NCI-H460 (cell line): ENCODE measurements at regions not wholly inside any gene's neighbourhood (a gene's known extent, or its start where the extent isn't known, plus 50 kb on each side); places are given as distances from the start of the nearest gene placed in this dataset.
"Not testable (repeated sequence)": the region's sequence is repeated elsewhere in the genome, so short reads cannot be mapped to it uniquely, and the experiment has no call there.

Experiments used
- DNase-seq: peaks from one replicate; pipeline ENCODE4 v3.0.0-alpha.2; 2016; ENCODE audit warnings: low read depth; ENCODE audit errors: extremely low read depth

DNA sequence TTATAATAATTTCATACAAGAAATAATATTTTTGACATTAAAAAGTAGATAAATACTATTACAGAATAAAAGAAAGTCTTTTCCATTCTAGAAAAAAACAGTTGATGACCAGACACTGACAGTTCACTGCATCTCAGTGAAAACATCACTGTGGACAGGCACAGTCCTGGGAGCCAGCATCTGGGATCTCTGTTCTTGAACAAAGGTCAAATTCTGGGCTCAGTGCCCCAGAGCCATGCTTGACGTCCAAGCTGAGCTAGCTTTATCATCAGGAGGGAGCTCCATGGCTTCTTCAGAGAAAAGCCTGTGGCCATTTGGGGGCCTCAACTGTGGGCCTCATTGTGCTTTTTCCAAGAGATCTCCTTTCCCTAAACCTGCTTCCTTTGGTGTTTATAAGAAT, 86.1 kb upstream of the SRD5A2 start:
- DNase-seq, result no peak

DNA sequence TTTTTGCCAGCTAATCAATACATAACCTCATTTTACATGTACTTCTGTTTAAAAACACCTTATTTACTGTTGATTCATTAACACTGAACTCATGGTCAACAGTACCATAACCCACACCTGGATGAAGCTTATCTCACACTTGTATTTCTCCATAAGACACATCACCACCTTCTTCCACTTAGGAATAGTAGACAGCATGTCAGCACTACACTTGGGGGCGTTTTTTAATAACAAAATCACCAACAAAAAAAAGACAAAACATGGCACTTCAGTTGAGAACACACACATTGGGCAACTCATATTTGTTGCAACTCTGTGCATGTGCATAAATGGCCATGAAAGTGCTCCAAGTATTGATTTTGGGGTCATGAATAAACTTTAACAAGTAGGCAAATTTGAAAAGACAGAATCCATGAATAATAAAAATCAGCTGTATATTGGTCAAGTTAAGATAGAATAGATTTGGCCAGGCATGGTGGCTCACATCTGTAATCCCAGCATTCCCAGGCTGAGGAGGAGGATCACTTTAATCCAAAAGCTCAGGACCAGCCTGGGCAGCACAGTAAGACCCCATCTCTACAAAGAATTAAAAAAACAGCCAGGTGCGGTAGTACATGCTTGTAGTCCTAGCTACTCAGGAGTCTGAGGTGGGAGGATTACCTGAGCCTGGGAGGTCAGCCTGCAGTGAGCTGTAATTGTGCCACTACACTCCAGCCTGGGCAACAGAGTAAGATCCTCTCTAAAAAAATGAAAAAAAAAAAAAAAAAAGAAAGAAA, 84.4 kb upstream of the SRD5A2 start:
- DNase-seq, result no peak

DNA sequence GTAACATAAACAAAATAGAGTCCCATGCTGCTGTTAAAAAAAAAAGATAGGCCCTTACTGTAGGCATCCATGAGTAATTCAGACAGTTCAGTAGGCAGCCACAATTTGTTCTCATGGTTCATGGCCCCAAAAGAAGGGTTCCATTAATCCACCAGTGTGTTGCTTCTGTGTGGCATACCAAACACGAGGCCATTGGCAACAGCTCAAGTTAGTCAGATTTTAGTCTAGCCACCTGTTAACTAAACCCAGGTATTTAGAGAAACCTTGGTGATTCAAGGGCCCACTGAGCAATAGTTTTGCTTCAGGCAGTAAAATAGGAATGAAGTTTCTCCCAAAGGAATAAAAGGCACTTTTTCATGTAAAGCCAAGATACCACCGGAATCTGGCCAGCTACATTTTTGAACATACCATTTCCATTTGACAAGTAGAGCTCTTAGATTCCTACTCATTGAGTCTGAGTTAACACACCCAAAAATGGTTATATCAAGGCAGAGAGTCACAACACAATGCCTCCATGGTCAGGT, 80.1 kb upstream of the SRD5A2 start:
- no peak for DNase-seq

DNA sequence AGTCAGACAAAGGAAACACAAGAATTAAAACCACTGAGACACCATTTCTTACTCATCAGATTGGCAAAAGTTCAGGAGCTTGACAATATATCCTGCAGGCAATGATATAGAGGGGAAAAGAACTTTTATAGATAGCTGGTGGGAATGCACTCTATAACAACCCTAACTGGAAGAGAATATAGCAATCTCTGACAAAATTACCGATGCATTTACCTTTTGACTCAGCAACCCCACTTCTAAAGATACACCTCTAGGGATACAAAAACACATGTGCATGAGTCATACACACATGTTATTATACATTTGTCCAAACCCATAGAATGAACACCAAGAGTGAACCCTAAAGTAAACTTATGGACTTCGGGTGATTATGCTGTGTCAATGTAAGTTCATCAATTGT, 79.4 kb upstream of the SRD5A2 start:
- no peak for DNase-seq

DNA sequence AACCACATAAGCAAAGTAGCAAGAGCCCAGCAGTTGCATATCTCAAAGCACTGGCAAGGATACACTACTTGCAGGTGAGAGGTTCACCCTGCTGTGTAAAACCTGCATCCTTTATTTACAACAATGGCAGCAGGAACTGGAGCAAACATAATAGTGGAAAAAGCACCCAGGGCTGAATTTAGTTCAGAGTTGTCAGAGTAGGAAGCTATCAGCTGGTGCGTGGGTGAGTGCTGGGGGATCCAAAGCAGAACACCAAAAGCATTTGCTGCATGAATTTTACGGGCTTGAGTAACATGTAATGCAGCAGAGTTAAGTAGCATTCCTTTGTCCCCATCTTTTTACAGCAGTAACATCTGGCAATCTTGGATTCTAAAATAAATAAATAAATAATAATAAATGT, 73.5 kb upstream of the SRD5A2 start:
- no peak for DNase-seq

DNA sequence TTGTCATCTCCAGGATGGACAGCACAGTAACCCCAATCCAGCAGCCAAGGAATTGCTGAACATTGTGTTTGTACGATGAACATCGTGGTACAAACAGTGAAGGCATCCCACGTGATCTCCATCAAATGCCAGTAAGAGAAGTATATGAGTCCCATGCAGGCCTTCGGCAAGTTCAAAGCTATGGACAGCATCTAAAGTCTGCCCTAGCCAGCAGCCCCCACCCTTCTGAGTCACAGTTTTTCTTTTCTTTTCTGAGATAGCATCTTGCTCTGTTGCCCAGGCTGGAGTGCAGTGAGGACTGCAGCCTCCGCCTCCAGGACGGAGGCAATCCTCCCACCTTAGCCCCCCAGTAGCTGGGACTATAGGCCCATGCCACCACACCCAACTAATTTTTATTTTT, 71.0 kb upstream of the SRD5A2 start:
- no peak for DNase-seq

DNA sequence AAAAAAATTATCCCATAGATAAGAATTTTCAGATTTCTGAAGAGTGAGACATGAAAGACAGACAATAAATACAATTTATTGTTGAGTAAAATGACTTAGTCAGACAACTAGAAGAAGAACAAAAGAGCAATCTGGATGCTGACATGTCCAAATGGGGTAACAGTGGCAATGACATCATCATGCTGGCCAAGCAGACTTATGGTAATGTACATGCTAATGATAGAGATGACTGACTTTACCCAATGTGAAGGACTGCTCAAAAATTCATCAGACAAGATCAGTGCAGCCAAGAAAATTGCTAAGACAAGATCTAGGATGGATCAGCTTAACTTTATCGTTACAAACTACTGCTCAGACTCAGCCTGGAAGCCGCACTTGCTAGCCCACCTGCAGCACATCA, 70.5 kb upstream of the SRD5A2 start:
- DNase-seq, result no peak

DNA sequence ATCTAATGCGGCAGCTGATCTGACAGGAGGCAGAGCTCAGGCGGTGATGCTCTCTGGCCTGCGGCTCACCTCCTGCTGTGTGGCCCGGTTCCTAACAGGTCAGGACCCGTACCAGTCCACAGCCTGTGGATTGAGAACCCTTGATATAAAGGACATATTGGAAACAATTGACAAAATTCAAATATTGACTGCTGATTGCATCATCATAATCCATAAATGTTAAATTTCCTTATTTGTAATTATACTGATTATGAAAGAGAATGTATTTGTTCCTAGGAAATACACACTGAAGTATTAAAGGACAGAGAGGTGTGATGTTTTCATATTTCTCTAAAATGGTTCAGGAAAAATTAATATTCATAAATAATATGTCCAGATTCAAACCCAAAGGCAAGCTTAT, 63.8 kb upstream of the SRD5A2 start:
- DNase-seq, result no peak

DNA sequence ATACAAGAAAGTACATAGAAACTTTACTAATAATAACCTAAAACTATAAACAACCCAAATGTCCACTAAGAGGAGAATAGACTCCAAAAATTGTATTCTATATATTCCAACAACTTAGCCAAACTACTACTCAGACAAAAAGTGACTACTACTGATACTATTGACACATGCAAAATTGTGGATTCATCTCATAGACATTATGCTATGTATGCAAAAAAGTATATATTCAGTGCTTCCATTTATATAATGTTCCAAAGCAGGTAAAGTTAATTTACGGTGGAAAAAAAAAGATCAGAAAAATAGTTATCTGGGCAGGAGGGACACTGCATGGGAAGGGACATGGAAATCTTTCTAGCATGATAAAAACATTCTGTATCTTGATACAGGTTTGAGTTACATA, 62.0 kb upstream of the SRD5A2 start:
- DNase-seq, result no peak

DNA sequence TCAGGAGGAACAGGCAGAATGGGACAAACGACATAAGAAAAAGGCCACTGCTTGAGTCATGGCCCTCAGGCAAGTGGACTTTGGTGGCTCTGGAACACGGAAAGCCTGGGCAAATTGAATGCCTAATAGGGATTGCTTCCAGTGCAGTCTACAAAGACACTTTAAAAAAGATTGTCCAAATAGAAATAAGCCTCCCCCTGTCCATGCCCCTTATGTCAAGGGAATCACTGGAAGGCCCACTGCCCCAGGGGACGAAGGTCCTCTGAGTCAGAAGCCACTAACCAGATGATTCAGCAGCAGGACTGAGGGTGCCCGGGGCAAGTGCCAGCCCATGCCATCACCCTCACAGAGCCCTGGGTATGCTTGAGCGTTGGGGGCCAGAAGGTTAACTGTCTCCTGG, 51.5 kb upstream of the SRD5A2 start:
- DNase-seq, result not testable (repeated sequence)
